ENCODE measurements at regions not wholly inside any gene's neighbourhood (a gene's known extent, or its start where the extent isn't known, plus 50 kb on each side); places are given as distances from the start of the nearest gene placed in this dataset.

- TF ChIP-seq, protein P1, sequence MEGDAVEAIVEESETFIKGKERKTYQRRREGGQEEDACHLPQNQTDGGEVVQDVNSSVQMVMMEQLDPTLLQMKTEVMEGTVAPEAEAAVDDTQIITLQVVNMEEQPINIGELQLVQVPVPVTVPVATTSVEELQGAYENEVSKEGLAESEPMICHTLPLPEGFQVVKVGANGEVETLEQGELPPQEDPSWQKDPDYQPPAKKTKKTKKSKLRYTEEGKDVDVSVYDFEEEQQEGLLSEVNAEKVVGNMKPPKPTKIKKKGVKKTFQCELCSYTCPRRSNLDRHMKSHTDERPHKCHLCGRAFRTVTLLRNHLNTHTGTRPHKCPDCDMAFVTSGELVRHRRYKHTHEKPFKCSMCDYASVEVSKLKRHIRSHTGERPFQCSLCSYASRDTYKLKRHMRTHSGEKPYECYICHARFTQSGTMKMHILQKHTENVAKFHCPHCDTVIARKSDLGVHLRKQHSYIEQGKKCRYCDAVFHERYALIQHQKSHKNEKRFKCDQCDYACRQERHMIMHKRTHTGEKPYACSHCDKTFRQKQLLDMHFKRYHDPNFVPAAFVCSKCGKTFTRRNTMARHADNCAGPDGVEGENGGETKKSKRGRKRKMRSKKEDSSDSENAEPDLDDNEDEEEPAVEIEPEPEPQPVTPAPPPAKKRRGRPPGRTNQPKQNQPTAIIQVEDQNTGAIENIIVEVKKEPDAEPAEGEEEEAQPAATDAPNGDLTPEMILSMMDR (IDR thresholded peaks at IDR 0.05) = no peak
- TF ChIP-seq POLR2A (IDR thresholded peaks at IDR 0.05) = no peak
Measured at GRCh38 chr12:90514325-90514724, 440.7 kb downstream of the CCER1 start.
